Transverse colon (tissue), 4 donors: ENCODE measurements at regions not wholly inside any gene's neighbourhood (a gene's known extent, or its start where the extent isn't known, plus 50 kb on each side); places are given as distances from the start of the nearest gene placed in this dataset.

Experiments
- CTCF ChIP-seq, 5 experiments: fragments of 200-600 bp in 3 of 5; fragments of 450-650 bp in 2 of 5; sonication (generic) in 3 of 5; IDR thresholded peaks; 1 replicate in 2 of 5; 2 replicates in 3 of 5; pipeline ENCODE4 v1.5.1; 2016 to 2017; ENCODE audit warnings: antibody characterized with exemption in 5 of 5, inconsistent platforms in 3 of 5, mild to moderate bottlenecking in 2 of 5, moderate library complexity in 1 of 5
- POLR2A ChIP-seq: fragments of 450-650 bp; IDR thresholded peaks from one replicate; pipeline ENCODE4 v1.6.1; 2016; ENCODE audit warnings: antibody characterized with exemption, mild to moderate bottlenecking, moderate library complexity
- POLR2AphosphoS5 ChIP-seq, 3 donors: sonication (generic); formaldehyde crosslinking; IDR thresholded peaks; one replicate each; pipeline ENCODE4 v1.6.1; 2016; ENCODE audit warnings: antibody characterized with exemption in 3 of 3

- no peak for TF ChIP-seq CTCF (IDR thresholded peaks at IDR 0.05)
- TF ChIP-seq POLR2A: no peak
- no peak for TF ChIP-seq POLR2AphosphoS5 (IDR thresholded peaks at IDR 0.05)
These were observed 152.4 kb upstream of the MLN start for GRCh38 chr6:33956206-33956605.
